Neural progenitor cell (in vitro differentiated cells): ENCODE measurements at regions not wholly inside any gene's neighbourhood (a gene's known extent, or its start where the extent isn't known, plus 50 kb on each side); places are given as distances from the start of the nearest gene placed in this dataset.

Source experiments
- DNase-seq: peaks from one replicate; pipeline ENCODE4 v3.0.0-alpha.2; 2016; ENCODE audit warnings: low spot score
- H2AFZ ChIP-seq: fragments of 200-600 bp; sonication (generic); replicated peaks from 2 replicates; pipeline ENCODE4 v1.6.1; 2016; ENCODE audit warnings: antibody characterized with exemption
- H3F3A ChIP-seq: fragments of 200-600 bp; sonication (generic); 2 replicates; pipeline ENCODE4 v1.6.1; 2016; ENCODE audit warnings: antibody characterized with exemption, low read depth
- H3K27ac ChIP-seq: fragments of 200-600 bp; sonication (generic); 2 replicates; pipeline ENCODE4 v1.5.1; 2016; ENCODE audit warnings: mild to moderate bottlenecking
- H3K27me3 ChIP-seq: fragments of 200-600 bp; sonication (generic); 2 replicates; pipeline ENCODE4 v1.6.1; 2016; ENCODE audit warnings: mild to moderate bottlenecking, moderate library complexity
- H3K36me3 ChIP-seq: fragments of 200-600 bp; sonication (generic); 2 replicates; pipeline ENCODE4 v1.5.1; 2016
- H3K4me1 ChIP-seq: fragments of 200-600 bp; sonication (generic); 2 replicates; pipeline ENCODE4 v1.6.1; 2016; ENCODE audit warnings: mixed run types
- H3K4me2 ChIP-seq: fragments of 200-600 bp; sonication (generic); 2 replicates; pipeline ENCODE4 v1.6.1; 2016
- H3K4me3 ChIP-seq: fragments of 200-600 bp; sonication (generic); 2 replicates; pipeline ENCODE4 v1.5.1; 2016
- H3K79me2 ChIP-seq: fragments of 200-600 bp; sonication (generic); 2 replicates; pipeline ENCODE4 v1.6.1; 2016; ENCODE audit warnings: low read depth
- H3K9ac ChIP-seq: fragments of 200-600 bp; sonication (generic); 2 replicates; pipeline ENCODE4 v1.6.1; 2016
- H3K9me3 ChIP-seq: fragments of 200-600 bp; sonication (generic); 2 replicates; pipeline ENCODE4 v1.5.1; 2016; ENCODE audit warnings: low read depth
- H4K20me1 ChIP-seq: fragments of 200-600 bp; sonication (generic); 2 replicates; pipeline ENCODE4 v1.6.1; 2016; ENCODE audit warnings: low read depth
- H3K27ac Mint-ChIP-seq: 3 replicates; pipeline ENCODE4 v1.8.0; 2021; ENCODE audit warnings: mixed read lengths
- H3K27me3 Mint-ChIP-seq: 2 replicates; pipeline ENCODE4 v1.8.0; 2022; ENCODE audit warnings: low read depth, mild to moderate bottlenecking, inconsistent platforms, moderate library complexity, mixed read lengths; ENCODE audit not compliant: insufficient read depth
- H3K36me3 Mint-ChIP-seq: 3 replicates; pipeline ENCODE4 v1.8.0; 2021; ENCODE audit warnings: mixed read lengths
- H3K4me1 Mint-ChIP-seq: 3 replicates; pipeline ENCODE4 v1.8.0; 2021; ENCODE audit warnings: mixed read lengths
- H3K4me3 Mint-ChIP-seq: 3 replicates; pipeline ENCODE4 v1.8.0; 2021; ENCODE audit warnings: mild to moderate bottlenecking, moderate library complexity, mixed read lengths
- H3K9me3 Mint-ChIP-seq: 3 replicates; pipeline ENCODE4 v1.8.0; 2020; ENCODE audit warnings: mixed read lengths
- CTCF ChIP-seq: fragments of 200-600 bp; sonication (generic); IDR thresholded peaks from 2 replicates; pipeline ENCODE4 v1.5.1; 2017; ENCODE audit warnings: antibody characterized with exemption, mild to moderate bottlenecking
- EZH2 ChIP-seq: fragments of 200-600 bp; sonication (generic); IDR thresholded peaks from 2 replicates; pipeline ENCODE4 v1.6.1; 2017; ENCODE audit warnings: antibody characterized with exemption, mild to moderate bottlenecking, moderate library complexity
- EZH2phosphoT487 ChIP-seq: fragments of 200-600 bp; sonication (generic); IDR thresholded peaks from 2 replicates; pipeline ENCODE4 v1.6.1; 2017; ENCODE audit warnings: antibody characterized with exemption

- Histone ChIP-seq H3K4me2 (no peak overlapping the region), H3K27ac (no peak overlapping the region), H3K36me3 (no peaks in the 10 kb centered on the region), H3K79me2 (no peaks in the 10 kb centered on the region), H3K4me1 (no peaks in the 10 kb centered on the region), H3K27me3 (no peaks in the 10 kb centered on the region), H3K9me3 (peaks cover 10% of the 10 kb centered on the region), H3F3A (no peaks in the 10 kb centered on the region), H3K4me3 (no peak overlapping the region), H3K9ac (no peak overlapping the region), H4K20me1 (no peaks in the 10 kb centered on the region), H2AFZ (no peak overlapping the region)
- H3K9me3 Mint-ChIP-seq = peaks cover 5% of the 10 kb centered on the region
- TF ChIP-seq CTCF (no peak), EZH2 (no peak), EZH2phosphoT487 (no peak)
- no peaks in the 10 kb centered on the region for H3K4me1 Mint-ChIP-seq
- H3K4me3 Mint-ChIP-seq = no peak overlapping the region
- H3K36me3 Mint-ChIP-seq = no peaks in the 10 kb centered on the region
- no peak overlapping the region for H3K27ac Mint-ChIP-seq
- no peak for DNase-seq
- peaks cover 2% of the 10 kb centered on the region for H3K27me3 Mint-ChIP-seq
These were observed 194.0 kb upstream of the LMCD1 start for GRCh38 chr3:8307545-8308110.

GRCh38 chr3:8311321-8311720 lies 190.3 kb upstream of the LMCD1 start:
- no peak overlapping the region for H3K27ac Mint-ChIP-seq
- Histone ChIP-seq H3K79me2 (no peaks in the 10 kb centered on the region), H3K4me2 (no peak overlapping the region), H3K27ac (no peak overlapping the region), H3K4me1 (no peaks in the 10 kb centered on the region), H3K36me3 (no peaks in the 10 kb centered on the region), H4K20me1 (no peaks in the 10 kb centered on the region), H3K27me3 (no peaks in the 10 kb centered on the region), H3K4me3 (no peak overlapping the region), H3K9me3 (peaks cover 10% of the 10 kb centered on the region), H2AFZ (no peak overlapping the region), H3F3A (no peaks in the 10 kb centered on the region), H3K9ac (no peak overlapping the region)
- H3K27me3 Mint-ChIP-seq = peaks cover 2% of the 10 kb centered on the region
- H3K36me3 Mint-ChIP-seq = no peaks in the 10 kb centered on the region
- no peak for DNase-seq
- H3K4me3 Mint-ChIP-seq = no peak overlapping the region
- TF ChIP-seq EZH2phosphoT487 = no peak
- TF ChIP-seq EZH2 = no peak
- no peak for TF ChIP-seq CTCF
- peaks cover 5% of the 10 kb centered on the region for H3K9me3 Mint-ChIP-seq
- H3K4me1 Mint-ChIP-seq = peaks cover 6% of the 10 kb centered on the region

- Mint-ChIP-seq H3K36me3 (no peaks in the 10 kb centered on the region), H3K9me3 (peaks cover 5% of the 10 kb centered on the region), H3K4me1 (peaks cover 6% of the 10 kb centered on the region), H3K27me3 (peaks cover 2% of the 10 kb centered on the region), H3K27ac (no peak overlapping the region), H3K4me3 (no peak overlapping the region)
- Histone ChIP-seq H3K9ac (no peak overlapping the region), H3K27me3 (no peaks in the 10 kb centered on the region), H4K20me1 (no peaks in the 10 kb centered on the region), H3K36me3 (no peaks in the 10 kb centered on the region), H3K4me3 (no peak overlapping the region), H3K9me3 (peaks cover 10% of the 10 kb centered on the region), H3K4me2 (no peak overlapping the region), H2AFZ (no peak overlapping the region), H3K79me2 (no peaks in the 10 kb centered on the region), H3F3A (no peaks in the 10 kb centered on the region), H3K4me1 (no peaks in the 10 kb centered on the region), H3K27ac (no peak overlapping the region)
- no peak for DNase-seq
- TF ChIP-seq EZH2 = no peak
- TF ChIP-seq CTCF = no peak
- TF ChIP-seq EZH2phosphoT487 = no peak
These were observed 188.9 kb upstream of the LMCD1 start for GRCh38 chr3:8312685-8313084.
